WTC11 (cell line): ENCODE measurements at regions not wholly inside any gene's neighbourhood (a gene's known extent, or its start where the extent isn't known, plus 50 kb on each side); places are given as distances from the start of the nearest gene placed in this dataset.

ENCODE experiments used
- ATAC-seq: fragments of 200-7000 bp; cut with Tn5 transposase; 2 replicates; pipeline ENCODE4 v1.10.0; 2021; ENCODE audit warnings: mild to moderate bottlenecking, moderate library complexity
- CTCF ChIA-PET: fragments of 300-600 bp; sonication (Branson Sonifier 250); formaldehyde crosslinking; loops from one replicate; lab custom pipeline; 2021; ENCODE audit warnings: antibody characterized with exemption; lab: Charles Lee
- POLR2A ChIA-PET: fragments of 350-600 bp; sonication (Branson Sonifier 250); formaldehyde crosslinking; loops from one replicate; lab custom pipeline; 2021; ENCODE audit warnings: antibody characterized with exemption; lab: Charles Lee
- DNase-seq: peaks from one replicate; pipeline ENCODE4 v3.0.0; 2021; ENCODE audit warnings: low spot score
- H3K27ac Mint-ChIP-seq: 2 replicates; pipeline ENCODE4 v1.8.0; 2021; ENCODE audit warnings: mixed read lengths
- H3K27me3 Mint-ChIP-seq: 2 replicates; pipeline ENCODE4 v1.8.0; 2021; ENCODE audit warnings: low read depth, mild to moderate bottlenecking, moderate library complexity, mixed read lengths
- H3K36me3 Mint-ChIP-seq: 2 replicates; pipeline ENCODE4 v1.8.0; 2021; ENCODE audit warnings: mixed read lengths
- H3K4me1 Mint-ChIP-seq: 2 replicates; pipeline ENCODE4 v1.8.0; 2022; ENCODE audit warnings: mixed read lengths
- H3K4me3 Mint-ChIP-seq: 2 replicates; pipeline ENCODE4 v1.8.0; 2021; ENCODE audit warnings: mild to moderate bottlenecking, moderate library complexity, mixed read lengths
- H3K9me3 Mint-ChIP-seq: 2 replicates; pipeline ENCODE4 v1.8.0; 2021; ENCODE audit warnings: mixed read lengths
- ARID4B ChIP-seq: sonication (generic); formaldehyde crosslinking; IDR thresholded peaks from 2 replicates; pipeline ENCODE4 v1.8.0; 2023; ENCODE audit warnings: missing genetic modification reagents, mild to moderate bottlenecking, borderline replicate concordance
- EMX1 ChIP-seq: fragments of 250-450 bp; sonication (Bioruptor Pico); IDR thresholded peaks from 2 replicates; pipeline ENCODE4 v1.8.0; 2021; ENCODE audit warnings: mild to moderate bottlenecking
- ERG ChIP-seq: fragments of 250-450 bp; sonication (Bioruptor Pico); IDR thresholded peaks from 2 replicates; pipeline ENCODE4 v1.8.0; 2021; ENCODE audit warnings: mild to moderate bottlenecking
- ESRRA ChIP-seq: sonication (generic); formaldehyde crosslinking; IDR thresholded peaks from 2 replicates; pipeline ENCODE4 v1.8.1; 2022; ENCODE audit warnings: mild to moderate bottlenecking, missing genetic modification reagents, borderline replicate concordance
- ETV6 ChIP-seq: sonication (generic); formaldehyde crosslinking; IDR thresholded peaks from 2 replicates; pipeline ENCODE4 v1.8.1; 2022; ENCODE audit warnings: mild to moderate bottlenecking, missing genetic modification reagents
- GRHL2 ChIP-seq: fragments of 250-450 bp; sonication (Bioruptor Pico); IDR thresholded peaks from 2 replicates; pipeline ENCODE4 v1.8.0; 2022; ENCODE audit warnings: mild to moderate bottlenecking, moderate library complexity; ENCODE audit not compliant: insufficient replicate concordance, severe bottlenecking
- HMGXB4 ChIP-seq: sonication (generic); formaldehyde crosslinking; IDR thresholded peaks from 2 replicates; pipeline ENCODE4 v1.8.1; 2023; ENCODE audit warnings: mild to moderate bottlenecking, moderate library complexity, missing genetic modification reagents
- IRF1 ChIP-seq: sonication (generic); formaldehyde crosslinking; IDR thresholded peaks from 2 replicates; pipeline ENCODE4 v1.8.0; 2023; ENCODE audit warnings: missing genetic modification reagents
- NR1H2 ChIP-seq: sonication (generic); formaldehyde crosslinking; IDR thresholded peaks from 2 replicates; pipeline ENCODE4 v1.9.0; 2021; ENCODE audit warnings: mild to moderate bottlenecking, moderate library complexity, missing genetic modification reagents
- NR2C2 ChIP-seq: sonication (generic); formaldehyde crosslinking; IDR thresholded peaks from 2 replicates; pipeline ENCODE4 v1.8.0; 2022; ENCODE audit warnings: mild to moderate bottlenecking, missing genetic modification reagents
- PRRX2 ChIP-seq: fragments of 250-450 bp; sonication (Bioruptor Pico); IDR thresholded peaks from 2 replicates; pipeline ENCODE4 v1.8.0; 2021; ENCODE audit warnings: mild to moderate bottlenecking
- SOX15 ChIP-seq: fragments of 250-450 bp; sonication (Bioruptor Pico); IDR thresholded peaks from 2 replicates; pipeline ENCODE4 v1.9.0; 2021; ENCODE audit warnings: mild to moderate bottlenecking
- TP53 ChIP-seq: sonication (generic); formaldehyde crosslinking; IDR thresholded peaks from 2 replicates; pipeline ENCODE4 v1.8.1; 2023; ENCODE audit warnings: mild to moderate bottlenecking, missing genetic modification reagents
- ZNF219 ChIP-seq: sonication (generic); formaldehyde crosslinking; IDR thresholded peaks from 2 replicates; pipeline ENCODE4 v1.8.0; 2023; ENCODE audit warnings: missing genetic modification reagents, mild to moderate bottlenecking, borderline replicate concordance
- ZNF263 ChIP-seq: sonication (generic); formaldehyde crosslinking; IDR thresholded peaks from 2 replicates; pipeline ENCODE4 v1.8.1; 2022; ENCODE audit warnings: low read depth, mild to moderate bottlenecking, moderate library complexity, missing genetic modification reagents
- ZNF423 ChIP-seq: fragments of 250-450 bp; sonication (Bioruptor Pico); IDR thresholded peaks from 2 replicates; pipeline ENCODE4 v2.1.2; 2022; ENCODE audit warnings: mild to moderate bottlenecking, moderate library complexity
- ZNF512 ChIP-seq: sonication (generic); formaldehyde crosslinking; IDR thresholded peaks from 2 replicates; pipeline ENCODE4 v1.8.1; 2022; ENCODE audit warnings: missing genetic modification reagents, borderline replicate concordance
- TF ChIP-seq, protein P1 (sequence below): fragments of 250-450 bp; sonication (Bioruptor Pico); IDR thresholded peaks from 2 replicates; pipeline ENCODE4 v1.9.0; 2021; ENCODE audit warnings: mild to moderate bottlenecking
- TF ChIP-seq, protein P2 (sequence below): sonication (generic); formaldehyde crosslinking; IDR thresholded peaks from 2 replicates; pipeline ENCODE4 v1.8.1; 2022; ENCODE audit warnings: low read depth, missing genetic modification reagents, borderline replicate concordance

- TF ChIP-seq EMX1 (CRISPR knock-in tag) (no peak), ERG (CRISPR knock-in tag) (no peak), SOX15 (CRISPR knock-in tag) (no peak), PRRX2 (CRISPR knock-in tag) (no peak)
- TF ChIP-seq, protein P1, sequence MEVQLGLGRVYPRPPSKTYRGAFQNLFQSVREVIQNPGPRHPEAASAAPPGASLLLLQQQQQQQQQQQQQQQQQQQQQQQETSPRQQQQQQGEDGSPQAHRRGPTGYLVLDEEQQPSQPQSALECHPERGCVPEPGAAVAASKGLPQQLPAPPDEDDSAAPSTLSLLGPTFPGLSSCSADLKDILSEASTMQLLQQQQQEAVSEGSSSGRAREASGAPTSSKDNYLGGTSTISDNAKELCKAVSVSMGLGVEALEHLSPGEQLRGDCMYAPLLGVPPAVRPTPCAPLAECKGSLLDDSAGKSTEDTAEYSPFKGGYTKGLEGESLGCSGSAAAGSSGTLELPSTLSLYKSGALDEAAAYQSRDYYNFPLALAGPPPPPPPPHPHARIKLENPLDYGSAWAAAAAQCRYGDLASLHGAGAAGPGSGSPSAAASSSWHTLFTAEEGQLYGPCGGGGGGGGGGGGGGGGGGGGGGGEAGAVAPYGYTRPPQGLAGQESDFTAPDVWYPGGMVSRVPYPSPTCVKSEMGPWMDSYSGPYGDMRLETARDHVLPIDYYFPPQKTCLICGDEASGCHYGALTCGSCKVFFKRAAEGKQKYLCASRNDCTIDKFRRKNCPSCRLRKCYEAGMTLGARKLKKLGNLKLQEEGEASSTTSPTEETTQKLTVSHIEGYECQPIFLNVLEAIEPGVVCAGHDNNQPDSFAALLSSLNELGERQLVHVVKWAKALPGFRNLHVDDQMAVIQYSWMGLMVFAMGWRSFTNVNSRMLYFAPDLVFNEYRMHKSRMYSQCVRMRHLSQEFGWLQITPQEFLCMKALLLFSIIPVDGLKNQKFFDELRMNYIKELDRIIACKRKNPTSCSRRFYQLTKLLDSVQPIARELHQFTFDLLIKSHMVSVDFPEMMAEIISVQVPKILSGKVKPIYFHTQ (CRISPR knock-in tag), result no peak
Observed at GRCh38 chr14:61861320-61861865, 99.2 kb downstream of the SNAPC1 start (continued).

DNA sequence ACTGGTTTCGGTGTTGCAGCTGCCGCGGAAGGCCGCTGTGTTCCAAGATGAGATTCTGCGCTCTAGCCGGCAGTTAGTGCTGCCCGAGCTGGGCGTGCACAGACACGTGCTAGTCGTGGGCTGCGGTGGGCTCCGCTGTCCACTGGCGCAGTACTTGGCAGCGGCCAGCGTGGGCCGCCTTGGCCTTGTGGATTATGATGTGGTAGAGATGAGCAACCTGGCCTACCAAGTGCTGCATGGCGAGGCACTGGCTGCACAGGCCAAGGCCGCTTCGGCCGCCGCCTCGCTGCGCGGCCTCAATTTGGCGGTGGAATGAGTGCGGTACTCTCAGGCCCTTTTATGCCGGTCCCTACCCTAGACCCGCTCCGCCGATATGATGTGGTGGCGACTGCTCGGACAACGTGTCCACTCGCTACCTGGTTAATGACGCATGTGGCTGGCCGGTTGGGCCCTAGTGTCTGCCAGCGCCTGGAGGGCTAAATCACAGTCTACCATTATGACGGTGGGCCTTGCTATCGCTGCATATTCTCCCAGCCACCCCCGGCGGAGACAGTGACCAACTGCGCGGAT is 102.2 kb downstream of the SNAPC1 start:
- H3K36me3 Mint-ChIP-seq, result 0 out of 2 replicates have a peak, but pooled peaks cover under 1% of the 10 kb centered on the region
- H3K4me1 Mint-ChIP-seq, result peaks cover 4% of the 10 kb centered on the region
- ATAC-seq, result peak; percentile 44; the same call in 1 of the 2 replicates
- TF ChIP-seq IRF1 (CRISPR knock-in tag), result no peak
- TF ChIP-seq ZNF512 (CRISPR knock-in tag), result no peak
- no peak for TF ChIP-seq NR2C2
- TF ChIP-seq ZNF263 (CRISPR knock-in tag), result no peak
- no peak for TF ChIP-seq ERG (CRISPR knock-in tag)
- TF ChIP-seq ETV6 (CRISPR knock-in tag), result no peak
- no peak for TF ChIP-seq ZNF219 (CRISPR knock-in tag)
- no peak for TF ChIP-seq TP53 (CRISPR knock-in tag)
- no peak for TF ChIP-seq ZNF423 (CRISPR knock-in tag)
- no peak for TF ChIP-seq GRHL2 (CRISPR knock-in tag)
- TF ChIP-seq, protein P2, sequence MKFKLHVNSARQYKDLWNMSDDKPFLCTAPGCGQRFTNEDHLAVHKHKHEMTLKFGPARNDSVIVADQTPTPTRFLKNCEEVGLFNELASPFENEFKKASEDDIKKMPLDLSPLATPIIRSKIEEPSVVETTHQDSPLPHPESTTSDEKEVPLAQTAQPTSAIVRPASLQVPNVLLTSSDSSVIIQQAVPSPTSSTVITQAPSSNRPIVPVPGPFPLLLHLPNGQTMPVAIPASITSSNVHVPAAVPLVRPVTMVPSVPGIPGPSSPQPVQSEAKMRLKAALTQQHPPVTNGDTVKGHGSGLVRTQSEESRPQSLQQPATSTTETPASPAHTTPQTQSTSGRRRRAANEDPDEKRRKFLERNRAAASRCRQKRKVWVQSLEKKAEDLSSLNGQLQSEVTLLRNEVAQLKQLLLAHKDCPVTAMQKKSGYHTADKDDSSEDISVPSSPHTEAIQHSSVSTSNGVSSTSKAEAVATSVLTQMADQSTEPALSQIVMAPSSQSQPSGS, result no peak
- TF ChIP-seq HMGXB4 (CRISPR knock-in tag), result no peak
- TF ChIP-seq NR1H2 (CRISPR knock-in tag), result no peak
- no peak for TF ChIP-seq ESRRA (CRISPR knock-in tag)
- no peak for TF ChIP-seq ARID4B (CRISPR knock-in tag)
- ChIA-PET CTCF (interaction anchor here (1.2 kb wide), 1 partner anchor 262 kb away, joined by 3 read pairs; no protein-coding TSS in a partner anchor), POLR2A (no interaction called here)
- H3K27ac Mint-ChIP-seq, result no peak overlapping the region
- peak; percentile 18 for DNase-seq
- H3K27me3 Mint-ChIP-seq, result no peaks in the 10 kb centered on the region
- H3K9me3 Mint-ChIP-seq, result peaks cover 6% of the 10 kb centered on the region
- no peak overlapping the region for H3K4me3 Mint-ChIP-seq
